ENCODE measurements at regions not wholly inside any gene's neighbourhood (a gene's known extent, or its start where the extent isn't known, plus 50 kb on each side); places are given as distances from the start of the nearest gene placed in this dataset.
"Not testable (repeated sequence)": the region's sequence is repeated elsewhere in the genome, so short reads cannot be mapped to it uniquely, and the experiment has no call there.

- no peak for DNase-seq
These were observed 62.8 kb upstream of the EIF5 start for GRCh38 chr14:103271189-103271588.

- no peak for DNase-seq
These were observed 60.8 kb upstream of the EIF5 start for GRCh38 chr14:103273145-103273744.

- DNase-seq = no peak
These were observed 60.1 kb upstream of the EIF5 start for GRCh38 chr14:103273745-103274615.

- no peak for DNase-seq
These were observed 59.0 kb upstream of the EIF5 start for GRCh38 chr14:103275000-103275399.

GRCh38 chr14:103277931-103278330 is 56.1 kb upstream of the EIF5 start:
- no peak for DNase-seq

GRCh38 chr14:103279142-103280025 is 54.7 kb upstream of the EIF5 start:
- no peak for DNase-seq

GRCh38 chr14:103280278-103280928 is 53.6 kb upstream of the EIF5 start:
- DNase-seq = no peak

GRCh38 chr14:103281496-103282231 is 52.4 kb upstream of the EIF5 start:
- no peak for DNase-seq

GRCh38 chr14:103282309-103282708 is 51.7 kb upstream of the EIF5 start:
- not testable (repeated sequence) for DNase-seq

- DNase-seq = no peak
These were observed 51.1 kb upstream of the EIF5 start for GRCh38 chr14:103282932-103283331.

- DNase-seq = no peak
These were observed 50.1 kb upstream of the EIF5 start for GRCh38 chr14:103283916-103284315.
